Keratinocyte (primary cell): ENCODE measurements at regions not wholly inside any gene's neighbourhood (a gene's known extent, or its start where the extent isn't known, plus 50 kb on each side); places are given as distances from the start of the nearest gene placed in this dataset.

Source experiments
- DNase-seq: peaks from one replicate; pipeline ENCODE4 v3.0.0-alpha.2; 2011; ENCODE audit warnings: low read depth, missing footprints, low spot score
- FAIRE-seq: peaks from 2 replicates; lab custom pipeline; 2011; peaks lifted over from hg19 to GRCh38; lab: Jason Lieb, UNC
- H2AFZ ChIP-seq: 2 replicates; pipeline ENCODE4 v1.6.0; 2012; ENCODE audit warnings: low read length, control low read depth, inconsistent platforms; ENCODE audit not compliant: control insufficient read depth
- H3K27ac ChIP-seq: 2 replicates; pipeline ENCODE4 v1.5.1; 2011; ENCODE audit warnings: low read length; ENCODE audit not compliant: control insufficient read depth, insufficient read depth
- H3K27me3 ChIP-seq: 3 replicates; pipeline ENCODE4 v1.6.0; 2011; ENCODE audit warnings: low read length; ENCODE audit not compliant: control insufficient read depth, insufficient read depth; ENCODE audit errors: extremely low read depth
- H3K36me3 ChIP-seq, 2 experiments: 2 replicates in 1 of 2; 3 replicates in 1 of 2; pipeline ENCODE4 v1.5.1; 2011; ENCODE audit warnings: low read length in 2 of 2, mild to moderate bottlenecking in 1 of 2; ENCODE audit not compliant: control insufficient read depth in 2 of 2, insufficient read depth in 2 of 2; ENCODE audit errors: extremely low read depth in 1 of 2
- H3K4me1 ChIP-seq: 3 replicates; pipeline ENCODE4 v1.5.1; 2011; ENCODE audit warnings: low read length; ENCODE audit not compliant: control insufficient read depth, insufficient read depth; ENCODE audit errors: extremely low read depth
- H3K4me2 ChIP-seq: 3 replicates; pipeline ENCODE4 v1.6.0; 2011; ENCODE audit warnings: low read depth, low read length; ENCODE audit not compliant: control insufficient read depth, insufficient read depth; ENCODE audit errors: extremely low read depth
- H3K4me3 ChIP-seq, 3 experiments: fragments of 200-600 bp in 1 of 3; sonication (generic) in 1 of 3; 2 replicates in 2 of 3; 3 replicates in 1 of 3; pipeline ENCODE4 v1.5.1; 2011 to 2016; ENCODE audit warnings: low read length in 3 of 3, mild to moderate bottlenecking in 3 of 3, control low read depth in 2 of 3, inconsistent platforms in 1 of 3, low read depth in 1 of 3, mixed read lengths in 1 of 3, mixed run types in 1 of 3, moderate library complexity in 1 of 3; ENCODE audit not compliant: control insufficient read depth in 2 of 3, insufficient read depth in 2 of 3; ENCODE audit errors: extremely low read depth in 1 of 3
- H3K79me2 ChIP-seq: 2 replicates; pipeline ENCODE4 v1.6.0; 2012; ENCODE audit warnings: low read length; ENCODE audit not compliant: control insufficient read depth, insufficient read depth
- H3K9ac ChIP-seq: 3 replicates; pipeline ENCODE4 v1.6.0; 2011; ENCODE audit warnings: low read length; ENCODE audit not compliant: control insufficient read depth, insufficient read depth; ENCODE audit errors: extremely low read depth
- H3K9me1 ChIP-seq: 3 replicates; pipeline ENCODE4 v1.6.0; 2011; ENCODE audit warnings: low read length; ENCODE audit not compliant: control insufficient read depth, insufficient read depth; ENCODE audit errors: extremely low read depth
- H3K9me3 ChIP-seq: 2 replicates; pipeline ENCODE4 v1.5.1; 2012; ENCODE audit warnings: low read depth, low read length; ENCODE audit not compliant: control insufficient read depth
- H4K20me1 ChIP-seq: 3 replicates; pipeline ENCODE4 v1.6.0; 2011; ENCODE audit warnings: low read length; ENCODE audit not compliant: control insufficient read depth, insufficient read depth; ENCODE audit errors: extremely low read depth
- CTCF ChIP-seq, 3 experiments: IDR thresholded peaks in 1 of 3; conservative IDR thresholded peaks in 1 of 3; optimal IDR thresholded peaks in 1 of 3; 2 replicates in 2 of 3; 3 replicates in 1 of 3; pipeline versions ENCODE3 to v1.5.1; 2011; ENCODE audit warnings: low read length in 3 of 3, mild to moderate bottlenecking in 3 of 3, moderate library complexity in 2 of 3, control low read depth in 1 of 3, inconsistent platforms in 1 of 3; ENCODE audit not compliant: insufficient read depth in 2 of 3; ENCODE audit errors: extremely low read depth in 1 of 3
- EZH2 ChIP-seq: IDR thresholded peaks from one replicate; pipeline ENCODE4 v1.6.1; 2012; ENCODE audit warnings: inconsistent platforms, mild to moderate bottlenecking, low read length, moderate library complexity
- dilution Hi-C: fragments of 300-500 bp; cut with MboI; formaldehyde crosslinking; loops from one replicate; pipeline ENCODE4 v1.7.0; 2020; ENCODE audit warnings: low sequenced_read_pairs; ENCODE audit not compliant: extremely low pct_ligation_motif_present

DNA sequence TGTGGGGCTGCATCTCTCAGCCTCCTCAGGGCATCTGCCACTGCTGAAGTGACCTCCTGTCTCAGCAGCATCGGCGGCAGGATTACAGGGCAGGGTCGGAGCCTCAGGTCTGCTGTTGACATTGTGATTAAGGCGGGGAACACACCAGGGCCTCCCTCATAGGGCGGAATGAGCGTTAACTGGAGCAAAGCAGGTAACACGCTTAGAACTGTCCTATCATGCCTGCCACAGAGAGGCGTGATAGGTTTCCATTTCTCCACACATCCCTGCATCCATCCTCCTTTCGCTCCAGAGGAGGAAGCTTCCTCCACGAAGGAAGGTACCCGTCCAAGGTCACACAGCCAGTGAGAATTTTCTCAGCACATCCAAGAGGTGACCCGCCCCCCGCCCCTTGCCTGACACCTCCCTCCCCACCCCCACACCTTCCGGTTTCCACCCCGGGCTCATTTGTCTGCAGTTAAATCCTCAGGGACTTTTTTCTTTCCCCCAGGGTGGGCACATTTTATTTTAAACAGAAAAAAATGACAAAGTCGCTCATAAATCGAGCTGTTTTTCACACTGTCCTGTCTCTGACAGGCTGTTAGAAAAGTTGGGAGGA is 200.8 kb downstream of the TFAP2C start:
- H3K27me3 ChIP-seq = peaks cover 5% of the 10 kb centered on the region
- TF ChIP-seq EZH2 (no peak), CTCF (optimal IDR thresholded peaks at IDR 0.05 in 1 of 3, IDR thresholded peaks at IDR 0.05 in 1 of 3, conservative IDR thresholded peaks at IDR 0.05 in 1 of 3; ENCODE audit: extremely low read depth in 1 of 3, insufficient read depth in 2 of 3, low read length in 3 of 3) (peak in 1 of 3 experiments; percentile 45)
- no peak for DNase-seq
- peaks cover 23% of the 10 kb centered on the region for H3K4me1 ChIP-seq
- dilution Hi-C loops = no loop called here
- no peaks in the 10 kb centered on the region for H3K9me3 ChIP-seq
- H2AFZ ChIP-seq = peak overlapping the region; percentile 65
- H3K27ac ChIP-seq = no peak overlapping the region
- FAIRE-seq = peak; percentile 9
- no peaks in the 10 kb centered on the region for H3K9me1 ChIP-seq
- no peaks in the 10 kb centered on the region for H3K36me3 ChIP-seq
- H3K9ac ChIP-seq = no peak overlapping the region
- H3K4me2 ChIP-seq = peak overlapping the region; percentile 2
- no peaks in the 10 kb centered on the region for H3K79me2 ChIP-seq
- H3K4me3 ChIP-seq = no peak overlapping the region
- H4K20me1 ChIP-seq = no peaks in the 10 kb centered on the region

GRCh38 chr20:56831795-56832194 is 202.7 kb downstream of the TFAP2C start:
- H3K9ac ChIP-seq = no peak overlapping the region
- peaks cover 16% of the 10 kb centered on the region for H3K4me1 ChIP-seq
- TF ChIP-seq CTCF (optimal IDR thresholded peaks at IDR 0.05 in 1 of 3, IDR thresholded peaks at IDR 0.05 in 1 of 3, conservative IDR thresholded peaks at IDR 0.05 in 1 of 3; ENCODE audit: extremely low read depth in 1 of 3, insufficient read depth in 2 of 3, low read length in 3 of 3) (no peak), EZH2 (no peak)
- H3K9me1 ChIP-seq = no peaks in the 10 kb centered on the region
- no peak overlapping the region for H2AFZ ChIP-seq
- H3K27me3 ChIP-seq = peaks cover 18% of the 10 kb centered on the region
- no peak overlapping the region for H3K27ac ChIP-seq
- no peak overlapping the region for H3K4me2 ChIP-seq
- no peaks in the 10 kb centered on the region for H3K79me2 ChIP-seq
- H3K9me3 ChIP-seq = no peaks in the 10 kb centered on the region
- no peaks in the 10 kb centered on the region for H3K36me3 ChIP-seq
- no peak for DNase-seq
- no peak for FAIRE-seq
- H4K20me1 ChIP-seq = no peaks in the 10 kb centered on the region
- no peak overlapping the region for H3K4me3 ChIP-seq
- dilution Hi-C loops = no loop called here
